ENCODE measurements at regions not wholly inside any gene's neighbourhood (a gene's known extent, or its start where the extent isn't known, plus 50 kb on each side); places are given as distances from the start of the nearest gene placed in this dataset.

DNA sequence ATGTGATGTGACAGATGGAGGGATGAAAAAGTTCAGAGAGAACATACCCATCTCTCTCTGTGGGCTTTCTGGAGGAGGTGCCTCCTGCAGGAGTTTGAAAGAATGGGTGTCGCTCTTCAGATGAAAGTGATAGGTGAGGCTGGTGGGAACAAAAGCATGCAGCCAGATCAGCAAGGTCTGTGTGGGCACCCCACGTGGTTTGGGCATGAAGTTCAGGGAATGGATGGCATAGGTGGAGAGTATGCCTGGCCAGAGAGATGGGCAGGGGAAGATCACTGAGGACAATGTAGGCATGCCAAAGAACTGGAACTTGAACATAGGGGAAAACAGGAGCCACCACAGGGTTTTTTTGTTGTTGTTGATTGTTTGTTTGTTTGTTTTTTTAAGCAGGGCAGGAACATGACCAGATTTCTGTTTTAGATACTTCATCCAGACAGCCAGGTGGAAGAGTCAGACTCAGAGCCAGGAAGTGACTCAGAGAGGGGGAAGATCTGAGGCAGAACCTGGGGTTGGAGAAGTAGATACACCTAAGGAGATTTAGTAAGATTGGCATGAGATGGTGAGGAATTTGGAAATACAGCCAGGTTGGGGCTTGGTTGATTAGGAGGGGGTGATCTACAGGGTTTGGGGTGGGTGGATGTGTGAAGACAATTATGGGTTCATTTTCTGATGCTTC lies 64.8 kb upstream of the CLSTN2 start:
- no peak for DNase-seq
- Mint-ChIP-seq H3K9me3 (ENCODE audit: insufficient read depth) (peaks cover 4% of the 10 kb centered on the region), H3K27me3 (peaks cover 4% of the 10 kb centered on the region), H3K27ac (no peak overlapping the region), H3K4me3 (no peak overlapping the region), H3K4me1 (no peaks in the 10 kb centered on the region)
- Histone ChIP-seq H3K4me2 (replicated peaks; ENCODE audit: low read depth, low read length, poor library complexity, severe bottlenecking) (no peak overlapping the region), H3K27ac (ENCODE audit: low read length in 2 of 2) (no peak overlapping the region), H3K36me3 (replicated peaks in 1 of 2; ENCODE audit: control extremely low read depth in 1 of 2, control insufficient read depth in 1 of 2, extremely low read depth in 1 of 2, insufficient read depth in 2 of 2, low read length in 1 of 2) (no peaks in the 10 kb centered on the region), H3K9ac (ENCODE audit: low read length) (no peak overlapping the region), H3K4me1 (ENCODE audit: control insufficient read depth in 2 of 2, insufficient read depth in 2 of 2, low read length in 2 of 2) (no peaks in the 10 kb centered on the region), H3K79me2 (ENCODE audit: control insufficient read depth, insufficient read depth, low read length) (no peaks in the 10 kb centered on the region), H4K20me1 (ENCODE audit: control insufficient read depth, insufficient read depth, low read length, poor library complexity, severe bottlenecking) (no peaks in the 10 kb centered on the region), H3K9me3 (ENCODE audit: control extremely low read depth in 1 of 3, control insufficient read depth in 2 of 3, insufficient read depth in 1 of 3, low read length in 2 of 3) (no peaks in the 10 kb centered on the region), H2AFZ (ENCODE audit: insufficient read depth, low read depth, low read length, poor library complexity, severe bottlenecking) (no peak overlapping the region), H3K27me3 (replicated peaks in 1 of 4; ENCODE audit: control extremely low read depth in 1 of 4, control insufficient read depth in 3 of 4, insufficient read depth in 4 of 4, low read length in 3 of 4) (no peaks in the 10 kb centered on the region), H3K4me3 (ENCODE audit: control extremely low read depth in 1 of 5, extremely low read depth in 1 of 5, insufficient read depth in 1 of 5, low read depth in 2 of 5, low read length in 4 of 5) (no peak overlapping the region)
- ChIA-PET POLR2A (no interaction called here), CTCF (no interaction called here)
- intact Hi-C loops (cut with micrococcal nuclease): no loop called here
- no peak for TF ChIP-seq EZH2 (IDR thresholded peaks at IDR 0.05; ENCODE audit: borderline replicate concordance, insufficient read depth, low read depth, low read length, poor library complexity, severe bottlenecking)
- TF ChIP-seq, protein P1, sequence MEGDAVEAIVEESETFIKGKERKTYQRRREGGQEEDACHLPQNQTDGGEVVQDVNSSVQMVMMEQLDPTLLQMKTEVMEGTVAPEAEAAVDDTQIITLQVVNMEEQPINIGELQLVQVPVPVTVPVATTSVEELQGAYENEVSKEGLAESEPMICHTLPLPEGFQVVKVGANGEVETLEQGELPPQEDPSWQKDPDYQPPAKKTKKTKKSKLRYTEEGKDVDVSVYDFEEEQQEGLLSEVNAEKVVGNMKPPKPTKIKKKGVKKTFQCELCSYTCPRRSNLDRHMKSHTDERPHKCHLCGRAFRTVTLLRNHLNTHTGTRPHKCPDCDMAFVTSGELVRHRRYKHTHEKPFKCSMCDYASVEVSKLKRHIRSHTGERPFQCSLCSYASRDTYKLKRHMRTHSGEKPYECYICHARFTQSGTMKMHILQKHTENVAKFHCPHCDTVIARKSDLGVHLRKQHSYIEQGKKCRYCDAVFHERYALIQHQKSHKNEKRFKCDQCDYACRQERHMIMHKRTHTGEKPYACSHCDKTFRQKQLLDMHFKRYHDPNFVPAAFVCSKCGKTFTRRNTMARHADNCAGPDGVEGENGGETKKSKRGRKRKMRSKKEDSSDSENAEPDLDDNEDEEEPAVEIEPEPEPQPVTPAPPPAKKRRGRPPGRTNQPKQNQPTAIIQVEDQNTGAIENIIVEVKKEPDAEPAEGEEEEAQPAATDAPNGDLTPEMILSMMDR (IDR thresholded peaks at IDR 0.05): no peak
- WGBS (ENCODE audit: insufficient coverage): 69% methylated on average over 2 of the region's 2 CpGs
- ATAC-seq (ENCODE audit: low read depth): no peak

DNA sequence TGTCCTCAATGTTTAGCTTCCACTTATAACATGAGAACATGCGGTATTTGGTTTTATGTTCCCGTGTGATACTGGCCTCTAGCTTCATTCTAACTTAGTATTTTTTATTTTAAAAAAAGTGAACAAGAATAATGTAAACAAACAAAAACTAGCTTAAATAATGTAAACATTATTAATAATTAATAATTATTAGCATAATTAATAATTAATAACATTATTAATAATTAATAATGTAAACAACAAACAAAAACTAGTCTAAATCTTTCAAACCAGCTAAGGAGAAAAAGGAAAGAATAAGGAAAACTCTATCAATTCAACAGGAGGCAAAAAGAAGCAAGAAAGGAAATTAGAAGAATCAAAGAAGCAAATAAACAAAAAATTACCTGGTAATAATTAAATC lies 66.2 kb upstream of the CLSTN2 start:
- H3K4me1 Mint-ChIP-seq: no peaks in the 10 kb centered on the region
- no peak overlapping the region for H3K4me2 ChIP-seq (replicated peaks; ENCODE audit: low read depth, low read length, poor library complexity, severe bottlenecking)
- ChIA-PET POLR2A (no interaction called here), CTCF (no interaction called here)
- H3K9ac ChIP-seq (ENCODE audit: low read length): no peak overlapping the region
- no peak overlapping the region for H3K27ac Mint-ChIP-seq
- H3K27me3 ChIP-seq (replicated peaks in 1 of 4; ENCODE audit: control extremely low read depth in 1 of 4, control insufficient read depth in 3 of 4, insufficient read depth in 4 of 4, low read length in 3 of 4): no peaks in the 10 kb centered on the region
- H3K36me3 ChIP-seq (replicated peaks in 1 of 2; ENCODE audit: control extremely low read depth in 1 of 2, control insufficient read depth in 1 of 2, extremely low read depth in 1 of 2, insufficient read depth in 2 of 2, low read length in 1 of 2): no peaks in the 10 kb centered on the region
- no peak overlapping the region for H3K27ac ChIP-seq (ENCODE audit: low read length in 2 of 2)
- ATAC-seq (ENCODE audit: low read depth) (no peak), DNase-seq (no peak)
- no peaks in the 10 kb centered on the region for H3K9me3 Mint-ChIP-seq (ENCODE audit: insufficient read depth)
- intact Hi-C loops (cut with micrococcal nuclease): no loop called here
- H3K9me3 ChIP-seq (ENCODE audit: control extremely low read depth in 1 of 3, control insufficient read depth in 2 of 3, insufficient read depth in 1 of 3, low read length in 2 of 3): no peaks in the 10 kb centered on the region
- H3K4me1 ChIP-seq (ENCODE audit: control insufficient read depth in 2 of 2, insufficient read depth in 2 of 2, low read length in 2 of 2): no peaks in the 10 kb centered on the region
- no CpG with 5 or more reads among the region's 2 CpGs for WGBS (ENCODE audit: insufficient coverage)
- peaks cover 4% of the 10 kb centered on the region for H3K27me3 Mint-ChIP-seq
- no peaks in the 10 kb centered on the region for H3K79me2 ChIP-seq (ENCODE audit: control insufficient read depth, insufficient read depth, low read length)
- TF ChIP-seq, protein P1 (IDR thresholded peaks at IDR 0.05): no peak
- no peak for TF ChIP-seq EZH2 (IDR thresholded peaks at IDR 0.05; ENCODE audit: borderline replicate concordance, insufficient read depth, low read depth, low read length, poor library complexity, severe bottlenecking)
- no peaks in the 10 kb centered on the region for H4K20me1 ChIP-seq (ENCODE audit: control insufficient read depth, insufficient read depth, low read length, poor library complexity, severe bottlenecking)
- no peak overlapping the region for H3K4me3 ChIP-seq (ENCODE audit: control extremely low read depth in 1 of 5, extremely low read depth in 1 of 5, insufficient read depth in 1 of 5, low read depth in 2 of 5, low read length in 4 of 5)
- no peak overlapping the region for H3K4me3 Mint-ChIP-seq
- H2AFZ ChIP-seq (ENCODE audit: insufficient read depth, low read depth, low read length, poor library complexity, severe bottlenecking): no peak overlapping the region
